IPS-11a (cell line): ENCODE measurements at regions not wholly inside any gene's neighbourhood (a gene's known extent, or its start where the extent isn't known, plus 50 kb on each side); places are given as distances from the start of the nearest gene placed in this dataset.

Experiments
- H3K4me3 ChIP-seq: one replicate; pipeline ENCODE4 v1.5.1; 2013; ENCODE audit warnings: low read depth, low read length, control low read depth

DNA sequence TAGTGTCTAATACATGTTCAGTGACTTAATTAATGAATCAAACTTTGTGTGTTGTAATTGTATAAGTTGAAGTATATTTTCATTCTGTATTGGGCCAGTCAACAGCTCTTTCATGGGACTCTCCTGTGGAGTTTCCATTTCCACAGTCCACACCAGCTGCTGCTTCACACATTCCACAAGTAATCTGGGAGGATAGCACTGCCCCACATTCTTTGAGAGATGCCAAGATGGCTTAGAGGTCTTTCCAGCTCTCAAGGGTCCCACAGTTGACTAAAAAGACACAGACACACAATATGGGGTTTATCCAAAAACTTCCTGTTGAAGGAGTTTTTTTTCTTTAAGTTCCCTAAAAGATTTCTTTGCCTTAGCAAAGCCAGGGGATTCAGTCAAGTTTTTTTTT, 408.3 kb downstream of the AACS start:
- H3K4me3 ChIP-seq, result no peak overlapping the region

DNA sequence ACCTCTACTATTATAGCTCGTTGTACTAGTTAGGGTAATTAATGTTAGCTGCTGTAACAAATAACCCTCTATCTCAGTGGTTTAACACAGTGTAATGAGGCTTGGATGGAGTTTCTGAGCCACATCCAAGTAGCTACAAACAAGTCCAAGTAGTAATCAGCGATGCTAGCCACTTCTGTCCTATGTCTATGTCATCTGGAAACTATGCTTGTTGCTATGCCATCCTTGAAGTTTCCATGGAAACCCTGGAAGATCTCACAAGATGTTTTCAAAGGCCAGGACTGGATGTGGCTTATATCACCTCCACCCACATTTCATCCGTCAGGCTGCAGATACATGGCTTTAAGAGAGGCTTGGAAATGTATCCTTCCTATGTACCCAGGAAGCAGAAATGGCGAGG, 422.1 kb downstream of the AACS start:
- no peak overlapping the region for H3K4me3 ChIP-seq

DNA sequence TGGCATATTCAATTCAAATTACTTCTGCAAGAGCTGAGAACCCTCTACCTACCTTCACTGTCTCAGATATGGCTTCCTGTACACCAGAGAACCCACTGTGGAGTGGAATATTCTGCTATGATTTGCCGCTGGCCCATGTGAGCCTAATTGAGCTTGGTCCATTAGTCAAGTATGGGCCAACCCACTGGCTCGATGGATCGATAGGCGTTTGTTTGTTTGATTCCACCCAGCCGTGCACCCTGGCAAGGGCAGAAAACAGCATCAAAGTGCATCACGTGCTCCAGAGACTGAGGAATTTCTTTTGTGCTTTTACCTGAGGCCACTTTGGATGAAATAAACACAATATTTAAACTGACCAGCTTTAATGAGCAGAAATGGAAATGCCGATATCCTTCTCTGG, 426.3 kb downstream of the AACS start:
- no peak overlapping the region for H3K4me3 ChIP-seq

DNA sequence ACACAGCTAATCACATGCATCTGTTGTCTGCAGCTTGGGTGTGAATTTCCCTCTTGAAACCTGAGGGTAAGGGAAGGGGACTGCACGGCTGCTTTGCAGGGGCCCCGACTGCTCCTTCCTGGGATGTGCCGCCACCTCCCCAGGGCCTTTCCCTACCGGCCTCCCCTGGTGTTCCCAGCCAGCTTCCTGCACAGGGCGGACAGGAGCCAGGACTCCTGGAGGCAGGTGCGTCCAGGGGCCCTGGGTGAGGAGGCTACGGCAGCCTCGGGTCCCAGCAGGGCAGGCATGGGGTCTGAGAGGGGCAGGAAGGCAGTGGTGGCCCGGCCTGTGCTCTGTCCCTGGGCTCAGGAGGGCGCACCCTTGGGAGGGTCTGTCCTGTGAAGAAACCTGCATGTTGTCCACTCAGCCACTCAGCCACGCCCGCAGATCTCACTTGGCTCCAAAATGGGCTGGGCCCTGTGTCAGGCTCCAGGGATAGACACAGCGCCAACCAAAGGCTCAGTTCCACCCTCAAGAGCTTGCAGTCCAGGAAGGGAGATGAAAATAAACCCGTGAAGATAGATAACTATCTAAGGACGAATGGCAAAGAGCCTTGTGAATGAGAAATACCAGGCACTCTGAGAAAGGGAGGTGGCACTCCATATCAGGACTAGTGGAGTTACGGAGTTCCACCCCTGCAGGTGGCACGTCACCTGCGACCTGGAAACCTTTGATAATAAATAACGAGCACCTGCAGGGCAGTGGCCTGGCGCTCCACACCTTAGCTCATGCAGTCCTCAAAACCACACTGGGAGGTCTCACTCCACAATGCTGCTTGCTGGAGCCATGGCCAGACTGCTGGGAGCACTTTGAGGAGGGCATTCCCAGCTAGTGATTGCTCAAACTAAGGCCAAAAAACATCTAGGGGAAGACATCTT, 427.4 kb downstream of the AACS start:
- H3K4me3 ChIP-seq, result no peak overlapping the region

DNA sequence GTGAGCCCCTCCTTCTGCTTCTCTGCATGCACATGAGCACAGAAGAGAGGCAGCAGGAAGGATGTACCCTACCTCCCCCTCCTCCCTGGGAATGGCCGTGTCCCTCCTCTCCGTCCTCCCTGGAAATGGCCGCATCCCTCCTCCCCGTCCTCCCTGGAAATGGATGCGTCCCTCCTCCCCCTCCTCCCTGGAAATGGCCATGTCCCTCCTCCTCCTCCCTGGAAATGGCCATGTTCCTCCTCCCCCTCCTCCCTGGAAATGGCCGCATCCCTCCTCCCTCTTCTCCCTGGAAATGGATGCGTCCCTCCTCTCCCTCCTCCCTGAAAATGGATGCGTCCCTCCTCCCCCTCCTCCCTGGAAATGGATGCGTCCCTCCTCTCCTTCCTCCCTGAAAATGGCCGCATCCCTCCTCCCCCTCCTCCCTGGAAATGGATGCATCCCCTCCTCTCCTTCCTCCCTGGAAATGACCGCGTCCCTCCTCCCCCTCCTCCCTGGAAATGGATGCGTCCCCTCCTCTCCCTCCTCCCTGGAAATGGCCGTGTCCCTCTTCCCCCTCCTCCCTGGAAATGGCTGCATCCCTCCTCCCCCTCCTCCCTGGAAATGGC, 428.6 kb downstream of the AACS start:
- no peak overlapping the region for H3K4me3 ChIP-seq

GRCh38 chr12:125503128-125503527, 437.9 kb downstream of the AACS start:
- no peak overlapping the region for H3K4me3 ChIP-seq

GRCh38 chr12:125509195-125509594, 444.0 kb downstream of the AACS start:
- H3K4me3 ChIP-seq, result no peak overlapping the region

DNA sequence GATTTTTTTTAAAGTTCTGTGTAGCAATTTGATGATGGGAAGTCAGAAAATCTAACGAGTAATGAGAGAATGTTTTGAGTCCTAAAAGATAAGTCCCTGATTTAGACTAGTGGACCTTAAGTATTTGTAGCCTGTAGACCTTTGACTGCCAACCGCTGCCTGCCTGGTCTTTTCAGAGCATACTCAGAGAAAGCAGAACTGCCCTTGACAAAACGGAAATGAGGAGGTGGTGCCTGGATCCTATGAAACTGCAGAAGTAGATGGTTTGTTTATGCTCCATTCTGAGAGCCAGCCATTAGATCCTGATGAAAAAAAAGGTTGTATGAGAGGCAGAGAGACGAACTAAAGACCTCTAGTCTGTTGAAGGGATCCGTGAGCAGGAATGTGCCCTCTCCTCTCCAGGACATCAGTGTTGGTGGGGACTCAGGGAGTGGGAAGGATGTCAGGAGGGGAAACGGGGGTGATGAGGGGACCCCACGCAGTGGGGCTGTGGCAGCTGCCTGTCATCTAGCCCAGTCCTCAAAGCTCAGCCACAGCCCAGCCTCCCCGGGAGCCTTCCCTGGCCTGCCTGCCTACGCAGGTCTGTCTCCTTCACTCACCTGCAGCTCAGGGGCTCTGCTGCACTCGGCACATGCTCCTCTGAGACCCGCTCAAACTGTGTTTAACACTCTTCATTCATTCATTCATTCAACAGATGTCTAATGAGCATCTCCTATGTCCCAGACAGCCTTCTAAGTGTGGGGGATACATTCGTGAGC, 447.5 kb downstream of the AACS start:
- no peak overlapping the region for H3K4me3 ChIP-seq

DNA sequence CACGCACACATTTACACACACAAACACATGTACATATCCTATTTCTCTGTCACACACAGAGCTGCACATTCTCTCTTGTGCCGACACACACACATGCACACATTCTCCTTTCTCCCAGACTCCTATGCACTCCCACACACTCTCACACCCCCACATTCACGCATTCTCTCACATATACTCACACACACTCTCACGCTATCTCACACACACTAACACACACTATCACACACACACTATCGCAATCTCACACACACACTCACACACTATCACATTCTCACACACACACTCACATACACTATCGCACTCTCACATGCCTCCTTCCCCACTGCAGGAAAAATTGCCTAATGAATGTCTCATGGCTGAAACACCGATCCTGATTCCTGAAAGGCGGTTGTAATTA, 450.7 kb downstream of the AACS start:
- no peak overlapping the region for H3K4me3 ChIP-seq

- no peak overlapping the region for H3K4me3 ChIP-seq
Measured at GRCh38 chr12:125518074-125518473, 452.8 kb downstream of the AACS start.

DNA sequence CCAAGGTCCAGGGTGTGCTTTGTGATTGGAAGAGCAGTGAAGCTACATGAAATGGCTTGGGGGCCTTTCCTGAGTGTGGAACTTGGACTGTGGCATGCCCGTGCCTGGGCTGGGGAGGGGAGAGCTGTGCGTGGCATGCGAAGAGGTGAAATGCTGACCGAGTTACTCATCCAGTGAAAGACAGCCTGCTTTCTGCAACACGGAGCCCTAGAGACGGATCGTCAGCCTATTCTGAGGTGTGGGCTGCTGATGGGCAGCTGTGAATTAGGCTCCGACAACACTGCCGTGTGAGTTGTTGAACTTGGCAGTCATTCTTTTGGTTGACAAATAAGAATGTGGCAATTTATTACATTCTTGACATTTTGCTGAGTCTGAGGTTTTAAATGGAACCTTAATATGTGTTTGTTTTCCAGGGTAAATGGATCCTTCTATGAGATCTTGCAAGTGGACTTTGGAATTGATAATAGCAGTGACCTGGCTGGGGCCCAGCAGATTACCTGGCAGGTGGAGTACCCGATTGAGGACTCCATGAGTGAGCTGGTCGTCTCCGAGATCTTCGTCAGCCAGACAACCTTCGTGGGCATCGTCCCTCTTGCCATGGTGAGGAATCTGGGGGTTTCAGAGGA, 453.9 kb downstream of the AACS start:
- H3K4me3 ChIP-seq, result no peak overlapping the region

GRCh38 chr12:125525879-125526278, 460.6 kb downstream of the AACS start:
- H3K4me3 ChIP-seq, result no peak overlapping the region

DNA sequence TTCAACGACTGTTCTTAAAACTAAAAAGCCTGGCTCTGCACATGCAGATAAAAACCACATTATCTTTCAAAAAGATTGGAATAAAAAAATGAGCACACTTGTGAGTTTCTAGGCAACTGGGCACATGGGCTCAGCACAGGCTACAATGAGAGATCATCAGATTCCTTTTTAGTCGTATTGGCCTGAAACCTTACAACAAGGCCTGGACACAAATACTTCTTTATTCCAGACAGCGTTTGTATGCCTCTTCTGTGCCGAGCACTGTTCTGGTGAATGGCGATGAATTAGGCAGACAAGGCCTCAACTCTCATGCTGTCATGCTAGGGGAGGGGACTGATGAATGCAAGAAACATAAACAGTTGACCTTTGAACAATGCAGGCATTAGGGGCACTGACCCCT, 463.0 kb downstream of the AACS start:
- H3K4me3 ChIP-seq, result no peak overlapping the region

- no peak overlapping the region for H3K4me3 ChIP-seq
Measured at GRCh38 chr12:125530201-125530600, 465.0 kb downstream of the AACS start.

- no peak overlapping the region for H3K4me3 ChIP-seq
Measured at GRCh38 chr12:125530876-125531275, 465.6 kb downstream of the AACS start.

GRCh38 chr12:125531574-125531973, 466.3 kb downstream of the AACS start:
- no peak overlapping the region for H3K4me3 ChIP-seq

DNA sequence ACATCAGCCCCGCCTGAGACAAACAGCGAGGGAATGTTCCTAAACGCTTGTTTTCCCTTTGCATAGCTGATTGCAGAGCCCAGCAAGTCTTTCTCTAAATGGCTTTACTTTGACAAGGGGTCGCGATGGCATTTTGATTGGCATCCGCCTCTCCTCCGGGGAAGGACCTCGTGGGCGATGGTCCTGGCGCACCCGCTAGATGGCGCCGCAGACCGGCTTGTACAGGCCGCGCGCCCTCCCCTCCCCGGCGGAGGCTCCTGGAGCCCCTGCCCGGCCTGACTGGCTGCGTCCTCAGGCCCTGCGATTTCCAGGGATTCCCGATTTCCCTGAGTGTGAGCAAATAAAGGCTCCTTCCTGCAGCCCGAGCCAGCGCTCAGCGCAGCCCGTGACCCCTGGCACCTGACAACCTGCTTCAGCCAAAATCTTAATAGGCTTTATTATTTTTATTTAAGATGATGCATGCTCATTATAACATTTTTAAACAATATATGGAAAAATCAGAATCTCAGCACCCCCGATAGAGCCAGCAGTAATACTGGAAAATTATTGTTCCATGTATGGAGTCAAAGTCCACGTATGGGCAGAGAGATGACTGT, 468.3 kb downstream of the AACS start:
- H3K4me3 ChIP-seq, result no peak overlapping the region

DNA sequence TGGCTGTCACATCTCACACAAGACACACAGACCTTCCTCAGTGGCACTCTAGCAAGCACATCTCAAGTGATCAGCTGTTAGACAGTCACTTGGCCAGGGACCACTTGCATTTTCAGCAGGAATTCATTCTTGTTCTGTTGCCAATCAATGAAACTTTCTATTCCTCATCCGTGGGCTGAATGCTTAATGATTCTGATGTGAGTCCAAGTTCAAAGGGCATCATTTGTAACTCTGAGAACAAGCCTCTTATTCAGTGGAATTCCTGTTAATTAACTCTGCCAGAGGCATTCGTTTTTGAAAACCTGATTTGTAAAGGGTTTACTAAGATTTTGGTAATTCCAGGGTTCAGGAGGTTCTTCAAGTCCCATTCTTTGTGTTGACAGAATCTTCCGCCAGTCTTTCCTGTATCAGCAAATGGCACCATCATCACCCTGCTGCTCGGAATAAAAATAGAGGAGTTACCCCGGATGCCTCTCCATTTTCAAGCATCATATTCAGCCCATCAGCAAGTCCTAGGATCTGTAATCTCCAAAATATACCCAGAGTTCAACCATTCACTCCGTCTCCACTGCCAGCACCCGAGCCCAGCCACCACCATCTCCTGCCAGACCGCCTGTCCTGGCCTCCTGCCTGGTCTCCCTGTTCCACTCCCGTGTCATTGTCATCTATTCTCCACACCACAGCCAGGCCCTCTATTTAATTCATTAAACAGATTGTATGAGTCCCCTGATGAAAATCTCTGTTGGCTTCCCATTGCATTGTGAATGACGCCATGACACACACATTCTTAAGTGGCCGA, 473.4 kb downstream of the AACS start:
- no peak overlapping the region for H3K4me3 ChIP-seq

GRCh38 chr12:125540580-125541204, 475.5 kb downstream of the AACS start:
- H3K4me3 ChIP-seq, result no peak overlapping the region

DNA sequence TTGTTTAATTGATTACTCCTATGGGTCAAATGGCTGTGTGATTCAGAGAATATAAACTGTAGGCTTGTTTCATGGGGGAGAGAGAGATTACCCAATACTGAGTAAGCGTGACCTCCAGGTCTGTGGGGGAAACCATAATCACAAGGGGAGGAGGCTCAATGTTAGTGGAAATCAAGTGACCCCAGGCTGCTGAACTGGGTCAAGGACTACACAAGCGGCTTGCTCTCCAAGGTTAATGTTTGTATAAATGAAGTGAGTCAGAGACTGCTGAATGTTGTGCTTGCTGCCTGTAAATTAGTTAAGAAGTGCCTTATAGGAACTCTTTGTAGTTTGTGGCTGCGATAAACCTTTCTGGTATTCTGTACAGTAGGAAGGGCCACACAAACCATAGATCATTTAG, 479.7 kb downstream of the AACS start:
- no peak overlapping the region for H3K4me3 ChIP-seq
